DND-41 (cell line): ENCODE measurements at regions not wholly inside any gene's neighbourhood (a gene's known extent, or its start where the extent isn't known, plus 50 kb on each side); places are given as distances from the start of the nearest gene placed in this dataset.

Experiments
- EZH2 ChIP-seq: IDR thresholded peaks from 3 replicates; pipeline ENCODE4 v1.6.1; 2012; ENCODE audit warnings: borderline replicate concordance, low read depth, mild to moderate bottlenecking, moderate library complexity, low read length, inconsistent platforms; ENCODE audit not compliant: severe bottlenecking
- TF ChIP-seq, protein P1 (sequence below): IDR thresholded peaks from 2 replicates; pipeline ENCODE4 v1.5.1; 2012; ENCODE audit warnings: borderline replicate concordance, low read length, moderate library complexity, mild to moderate bottlenecking; ENCODE audit not compliant: poor library complexity, severe bottlenecking; ENCODE audit errors: extremely low read depth

DNA sequence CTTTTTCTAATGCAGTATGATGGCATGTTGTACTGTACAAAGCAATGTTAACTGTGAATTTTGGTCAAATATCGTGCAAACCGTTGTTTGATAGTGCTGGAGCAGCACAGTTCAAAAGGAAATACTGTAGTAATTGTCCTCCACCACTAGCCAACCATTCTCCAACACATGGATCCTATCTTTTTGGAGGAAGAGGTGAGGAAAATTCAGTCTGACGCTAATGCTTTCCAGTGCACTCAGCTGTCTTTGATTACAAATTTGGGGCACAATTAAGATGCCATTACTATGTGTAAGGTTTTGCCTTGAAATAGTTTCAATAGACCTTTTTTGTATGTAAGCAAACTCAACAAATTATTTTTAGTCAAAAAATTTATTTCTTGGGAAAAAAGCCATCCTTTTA, 240.5 kb upstream of the CCDC179 start:
- TF ChIP-seq, protein P1, sequence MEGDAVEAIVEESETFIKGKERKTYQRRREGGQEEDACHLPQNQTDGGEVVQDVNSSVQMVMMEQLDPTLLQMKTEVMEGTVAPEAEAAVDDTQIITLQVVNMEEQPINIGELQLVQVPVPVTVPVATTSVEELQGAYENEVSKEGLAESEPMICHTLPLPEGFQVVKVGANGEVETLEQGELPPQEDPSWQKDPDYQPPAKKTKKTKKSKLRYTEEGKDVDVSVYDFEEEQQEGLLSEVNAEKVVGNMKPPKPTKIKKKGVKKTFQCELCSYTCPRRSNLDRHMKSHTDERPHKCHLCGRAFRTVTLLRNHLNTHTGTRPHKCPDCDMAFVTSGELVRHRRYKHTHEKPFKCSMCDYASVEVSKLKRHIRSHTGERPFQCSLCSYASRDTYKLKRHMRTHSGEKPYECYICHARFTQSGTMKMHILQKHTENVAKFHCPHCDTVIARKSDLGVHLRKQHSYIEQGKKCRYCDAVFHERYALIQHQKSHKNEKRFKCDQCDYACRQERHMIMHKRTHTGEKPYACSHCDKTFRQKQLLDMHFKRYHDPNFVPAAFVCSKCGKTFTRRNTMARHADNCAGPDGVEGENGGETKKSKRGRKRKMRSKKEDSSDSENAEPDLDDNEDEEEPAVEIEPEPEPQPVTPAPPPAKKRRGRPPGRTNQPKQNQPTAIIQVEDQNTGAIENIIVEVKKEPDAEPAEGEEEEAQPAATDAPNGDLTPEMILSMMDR: no peak
- no peak for TF ChIP-seq EZH2
